ENCODE measurements at regions not wholly inside any gene's neighbourhood (a gene's known extent, or its start where the extent isn't known, plus 50 kb on each side); places are given as distances from the start of the nearest gene placed in this dataset.

- TF ChIP-seq CTCF (IDR thresholded peaks at IDR 0.05; ENCODE audit: insufficient read depth, low read length, poor library complexity, severe bottlenecking) = no peak
- TF ChIP-seq EZH2phosphoT487 (conservative IDR thresholded peaks at IDR 0.05; ENCODE audit: low read length) = no peak
Measured at GRCh38 chr2:2516386-2516785, 185.3 kb upstream of the MYT1L start.

Measured in SU-DHL-6 (cell line).